SK-N-SH (cell line): ENCODE measurements at regions not wholly inside any gene's neighbourhood (a gene's known extent, or its start where the extent isn't known, plus 50 kb on each side); places are given as distances from the start of the nearest gene placed in this dataset.

Source experiments
- CTCF ChIA-PET: fragments of 300-600, 350-600 bp; formaldehyde crosslinking; extraction: SDS; loops from one replicate; lab custom pipeline; 2021; lab: Yijun Ruan, JAX
- POLR2A ChIA-PET: fragments of 350-600 bp; sonication (Branson Sonifier 250); formaldehyde crosslinking; extraction: SDS; loops from one replicate; lab custom pipeline; 2020; ENCODE audit warnings: antibody characterized with exemption, inconsistent platforms; lab: Yijun Ruan, JAX
- DNase-seq: peaks from one replicate; pipeline ENCODE4 v3.0.0; 2012
- H2AFZ ChIP-seq: fragments of 200-600 bp; sonication (generic); 2 replicates; pipeline ENCODE4 v1.8.1; 2016; ENCODE audit warnings: antibody characterized with exemption, mild to moderate bottlenecking, low read depth
- H3F3A ChIP-seq: fragments of 200-600 bp; sonication (generic); replicated peaks from 2 replicates; pipeline ENCODE3; 2016; ENCODE audit warnings: antibody characterized with exemption, mild to moderate bottlenecking; ENCODE audit not compliant: insufficient read depth
- H3K27ac ChIP-seq, 2 experiments: fragments of 200-500 bp in 1 of 2; fragments of 200-600 bp in 1 of 2; sonication (Bioruptor generic) in 1 of 2; sonication (generic), shearing (Covaris generic) in 1 of 2; 2 replicates each; pipeline versions ENCODE4 v1.5.1 to v1.6.1; 2014 to 2016; ENCODE audit warnings: low read depth in 2 of 2, inconsistent platforms in 1 of 2, low read length in 1 of 2, mild to moderate bottlenecking in 1 of 2, mixed read lengths in 1 of 2
- H3K27me3 ChIP-seq: fragments of 200-600 bp; sonication (generic), shearing (Covaris generic); 2 replicates; pipeline ENCODE4 v1.6.1; 2016; ENCODE audit warnings: mixed run types; ENCODE audit not compliant: insufficient read depth
- H3K36me3 ChIP-seq, 2 experiments: fragments of 200-500 bp in 1 of 2; fragments of 200-600 bp in 1 of 2; sonication (Bioruptor generic) in 1 of 2; sonication (generic) in 1 of 2; replicated peaks in 1 of 2; 2 replicates each; pipeline versions ENCODE3 to v1.5.1; 2014 to 2016; ENCODE audit warnings: low read length in 1 of 2, mild to moderate bottlenecking in 1 of 2; ENCODE audit not compliant: insufficient read depth in 2 of 2, control insufficient read depth in 1 of 2
- H3K4me1 ChIP-seq, 2 experiments: fragments of 200-500 bp in 1 of 2; fragments of 200-600 bp in 1 of 2; sonication (Bioruptor generic) in 1 of 2; sonication (generic), shearing (Covaris generic) in 1 of 2; 2 replicates each; pipeline versions ENCODE4 v1.5.1 to v1.6.1; 2014 to 2016; ENCODE audit warnings: low read depth in 1 of 2, low read length in 1 of 2, mixed run types in 1 of 2; ENCODE audit not compliant: insufficient read depth in 2 of 2, control insufficient read depth in 1 of 2
- H3K4me2 ChIP-seq: fragments of 200-600 bp; sonication (generic), shearing (Covaris generic); 2 replicates; pipeline ENCODE4 v1.6.1; 2017; ENCODE audit warnings: mixed run types
- H3K4me3 ChIP-seq, 2 experiments: fragments of 200-500 bp in 1 of 2; fragments of 200-600 bp in 1 of 2; sonication (Bioruptor generic) in 1 of 2; sonication (generic), shearing (Covaris generic) in 1 of 2; 2 replicates each; pipeline versions ENCODE4 v1.5.1 to v1.8.1; 2014 to 2016; ENCODE audit warnings: low read depth in 2 of 2, inconsistent platforms in 1 of 2, low read length in 1 of 2, mild to moderate bottlenecking in 1 of 2, mixed read lengths in 1 of 2, moderate library complexity in 1 of 2
- H3K79me2 ChIP-seq: fragments of 200-600 bp; sonication (generic); 2 replicates; pipeline ENCODE4 v1.8.1; 2017; ENCODE audit warnings: mild to moderate bottlenecking; ENCODE audit not compliant: insufficient read depth
- H3K9ac ChIP-seq: fragments of 200-600 bp; sonication (generic); 2 replicates; pipeline ENCODE4 v1.6.1; 2017; ENCODE audit warnings: mixed run types
- H3K9me2 ChIP-seq: fragments of 200-600 bp; sonication (generic); 2 replicates; pipeline ENCODE4 v1.6.1; 2017; ENCODE audit warnings: mixed run types
- H3K9me3 ChIP-seq: fragments of 200-600 bp; sonication (generic); 2 replicates; pipeline ENCODE4 v1.6.1; 2017; ENCODE audit warnings: mixed run types, mild to moderate bottlenecking, moderate library complexity
- H4K20me1 ChIP-seq: fragments of 200-600 bp; sonication (generic); 2 replicates; pipeline ENCODE4 v1.6.1; 2017; ENCODE audit warnings: mild to moderate bottlenecking, mixed run types; ENCODE audit not compliant: insufficient read depth
- CHD2 ChIP-seq: fragments of 150-350 bp; IDR thresholded peaks from 2 replicates; pipeline ENCODE4 v1.6.1; 2018; ENCODE audit warnings: low read length; ENCODE audit not compliant: partially characterized antibody
- EP300 ChIP-seq, 2 experiments: IDR thresholded peaks; 2 replicates each; pipeline versions ENCODE4 v1.4.0 to v1.6.1; 2012; ENCODE audit warnings: borderline replicate concordance in 1 of 2, low read depth in 1 of 2, low read length in 1 of 2
- FOXJ3 ChIP-seq: sonication (generic); formaldehyde crosslinking; IDR thresholded peaks from 2 replicates; pipeline ENCODE4 v1.5.1; 2020; ENCODE audit warnings: mild to moderate bottlenecking, missing genetic modification reagents
- GATA2 ChIP-seq: sonication (generic); formaldehyde crosslinking; IDR thresholded peaks from 2 replicates; pipeline ENCODE4 v1.5.0; 2020; ENCODE audit warnings: mild to moderate bottlenecking, missing genetic modification reagents
- JUND ChIP-seq: IDR thresholded peaks from 2 replicates; pipeline ENCODE4 v1.4.0; 2012
- MAX ChIP-seq: IDR thresholded peaks from 2 replicates; pipeline ENCODE4 v1.4.0; 2012; ENCODE audit warnings: low read depth
- MEF2A ChIP-seq: IDR thresholded peaks from 2 replicates; pipeline ENCODE4 v1.4.0; 2012; ENCODE audit warnings: low read depth, borderline replicate concordance
- NRF1 ChIP-seq: IDR thresholded peaks from 2 replicates; pipeline ENCODE4 v1.6.1; 2012; ENCODE audit warnings: low read depth, mild to moderate bottlenecking, low read length
- POLR2AphosphoS5 ChIP-seq: IDR thresholded peaks from 2 replicates; pipeline ENCODE4 v1.6.1; 2012; ENCODE audit warnings: low read depth, low read length
- RAD21 ChIP-seq: IDR thresholded peaks from 2 replicates; pipeline ENCODE4 v1.6.1; 2012; ENCODE audit warnings: mild to moderate bottlenecking, low read length
- RCOR1 ChIP-seq: fragments of 150-350 bp; IDR thresholded peaks from 2 replicates; pipeline ENCODE4 v1.6.1; 2017; ENCODE audit warnings: antibody characterized with exemption, low read length
- RFX5 ChIP-seq: IDR thresholded peaks from 2 replicates; pipeline ENCODE4 v1.6.1; 2012; ENCODE audit warnings: mild to moderate bottlenecking, improper control_type of control experiment, low read length
- RXRA ChIP-seq: IDR thresholded peaks from 2 replicates; pipeline ENCODE4 v1.4.0; 2012; ENCODE audit warnings: low read depth, mild to moderate bottlenecking, borderline replicate concordance
- SMC3 ChIP-seq: IDR thresholded peaks from 2 replicates; pipeline ENCODE4 v1.6.1; 2012; ENCODE audit warnings: low read depth, low read length, improper control_type of control experiment
- TAF1 ChIP-seq: IDR thresholded peaks from 2 replicates; pipeline ENCODE4 v1.6.1; 2012; ENCODE audit warnings: low read depth, mild to moderate bottlenecking, low read length, moderate library complexity, borderline replicate concordance
- TCF12 ChIP-seq: IDR thresholded peaks from 2 replicates; pipeline ENCODE4 v1.4.0; 2012
- WGBS: methylation state at CpG from one replicate; pipeline ENCODE4 v1.1.6; 2017; ENCODE audit warnings: low lambda C conversion rate; 5-methylcytosine and 5-hydroxymethylcytosine counted together
- TF ChIP-seq, protein P1 (sequence below): IDR thresholded peaks from 2 replicates; pipeline ENCODE4; 2012
- TF ChIP-seq, protein P2 (sequence below): IDR thresholded peaks from 2 replicates; pipeline ENCODE4 v1.6.1; 2012; ENCODE audit warnings: mild to moderate bottlenecking, low read depth, low read length, moderate library complexity
- TF ChIP-seq, protein P3 (sequence below): fragments of 150-350 bp; IDR thresholded peaks from 2 replicates; pipeline ENCODE4 v1.6.1; 2016; ENCODE audit warnings: mild to moderate bottlenecking, low read depth, low read length
- TF ChIP-seq, protein P4 (sequence below): IDR thresholded peaks from 2 replicates; pipeline ENCODE4 v1.4.0; 2012; ENCODE audit warnings: low read depth, borderline replicate concordance

- TF ChIP-seq MEF2A (no peak), RFX5 (no peak), MAX (no peak), TCF12 (no peak)
Observed at GRCh38 chr4:31291238-31291637, 571.1 kb downstream of the PCDH7 start (continued).

DNA sequence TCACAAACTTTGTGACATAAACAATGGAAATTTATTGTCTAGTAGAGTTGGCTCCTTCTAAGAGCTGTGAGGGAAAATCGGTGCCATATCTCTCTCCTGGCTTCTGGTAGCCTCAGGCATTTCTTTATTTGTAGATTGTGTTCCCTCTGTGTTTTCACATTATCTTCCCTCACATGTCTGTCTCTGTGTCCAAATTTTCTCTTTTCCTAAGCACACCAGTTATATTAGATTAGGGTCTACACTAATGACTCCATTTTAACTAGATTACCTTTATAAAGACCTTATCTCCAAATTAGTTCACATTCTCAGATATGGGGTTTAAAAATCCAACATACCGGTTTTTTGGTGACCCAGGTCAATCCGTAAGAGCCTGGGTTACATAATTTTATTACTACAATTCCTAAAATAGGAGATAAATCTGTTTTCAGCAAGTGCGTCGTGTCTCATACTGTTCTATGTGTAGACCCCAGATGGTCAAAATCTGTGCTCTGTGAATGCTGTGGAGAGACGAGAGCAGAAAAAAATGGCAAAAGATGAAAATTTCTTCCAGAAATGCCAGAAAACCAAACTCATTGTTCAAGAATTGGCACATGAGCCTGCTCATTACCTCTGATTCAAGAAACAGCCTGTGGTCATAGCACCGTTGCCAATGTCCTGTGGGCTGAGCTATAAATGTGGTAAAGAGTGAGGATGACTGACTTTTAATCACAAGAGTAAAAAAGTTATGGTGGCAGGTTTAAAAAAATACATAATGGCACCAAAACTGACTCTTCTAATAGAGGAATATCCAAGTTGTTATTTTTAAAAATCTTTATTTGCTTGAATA, 574.7 kb downstream of the PCDH7 start:
- Histone ChIP-seq H3K79me2 (no peaks in the 10 kb centered on the region), H3K27ac (peak overlapping the region in 1 of 2 experiments; percentile 60; a peak in 2 of 4 replicates), H3K36me3 (no peaks in the 10 kb centered on the region), H3K4me1 (peaks cover 0 to 2% of the 10 kb centered on the region in 2 experiments; a peak in 2 of 4 replicates), H2AFZ (no peak overlapping the region), H3K9me3 (no peaks in the 10 kb centered on the region), H3K4me2 (no peak overlapping the region), H3K9ac (no peak overlapping the region), H3K4me3 (no peak overlapping the region), H4K20me1 (no peaks in the 10 kb centered on the region), H3K27me3 (no peaks in the 10 kb centered on the region), H3F3A (no peaks in the 10 kb centered on the region), H3K9me2 (no peaks in the 10 kb centered on the region)
- DNase-seq = peak; percentile 23
- WGBS = 9% methylated on average over 7 of the region's 7 CpGs
- no peak for TF ChIP-seq RXRA
- peak; percentile 59 for TF ChIP-seq CHD2
- TF ChIP-seq, protein P1, sequence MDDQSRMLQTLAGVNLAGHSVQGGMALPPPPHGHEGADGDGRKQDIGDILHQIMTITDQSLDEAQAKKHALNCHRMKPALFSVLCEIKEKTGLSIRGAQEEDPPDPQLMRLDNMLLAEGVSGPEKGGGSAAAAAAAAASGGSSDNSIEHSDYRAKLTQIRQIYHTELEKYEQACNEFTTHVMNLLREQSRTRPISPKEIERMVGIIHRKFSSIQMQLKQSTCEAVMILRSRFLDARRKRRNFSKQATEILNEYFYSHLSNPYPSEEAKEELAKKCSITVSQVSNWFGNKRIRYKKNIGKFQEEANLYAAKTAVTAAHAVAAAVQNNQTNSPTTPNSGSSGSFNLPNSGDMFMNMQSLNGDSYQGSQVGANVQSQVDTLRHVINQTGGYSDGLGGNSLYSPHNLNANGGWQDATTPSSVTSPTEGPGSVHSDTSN = no peak
- peak; percentile 16; the same call in 1 of the 2 replicates for TF ChIP-seq RAD21
- TF ChIP-seq EP300 (IDR thresholded peaks at IDR 0.05; ENCODE audit: borderline replicate concordance in 1 of 2, low read depth in 1 of 2, low read length in 1 of 2) = peak in 1 of 2 experiments; percentile 70; a peak in 1 of 4 replicates
- TF ChIP-seq JUND = no peak
- TF ChIP-seq, protein P2, sequence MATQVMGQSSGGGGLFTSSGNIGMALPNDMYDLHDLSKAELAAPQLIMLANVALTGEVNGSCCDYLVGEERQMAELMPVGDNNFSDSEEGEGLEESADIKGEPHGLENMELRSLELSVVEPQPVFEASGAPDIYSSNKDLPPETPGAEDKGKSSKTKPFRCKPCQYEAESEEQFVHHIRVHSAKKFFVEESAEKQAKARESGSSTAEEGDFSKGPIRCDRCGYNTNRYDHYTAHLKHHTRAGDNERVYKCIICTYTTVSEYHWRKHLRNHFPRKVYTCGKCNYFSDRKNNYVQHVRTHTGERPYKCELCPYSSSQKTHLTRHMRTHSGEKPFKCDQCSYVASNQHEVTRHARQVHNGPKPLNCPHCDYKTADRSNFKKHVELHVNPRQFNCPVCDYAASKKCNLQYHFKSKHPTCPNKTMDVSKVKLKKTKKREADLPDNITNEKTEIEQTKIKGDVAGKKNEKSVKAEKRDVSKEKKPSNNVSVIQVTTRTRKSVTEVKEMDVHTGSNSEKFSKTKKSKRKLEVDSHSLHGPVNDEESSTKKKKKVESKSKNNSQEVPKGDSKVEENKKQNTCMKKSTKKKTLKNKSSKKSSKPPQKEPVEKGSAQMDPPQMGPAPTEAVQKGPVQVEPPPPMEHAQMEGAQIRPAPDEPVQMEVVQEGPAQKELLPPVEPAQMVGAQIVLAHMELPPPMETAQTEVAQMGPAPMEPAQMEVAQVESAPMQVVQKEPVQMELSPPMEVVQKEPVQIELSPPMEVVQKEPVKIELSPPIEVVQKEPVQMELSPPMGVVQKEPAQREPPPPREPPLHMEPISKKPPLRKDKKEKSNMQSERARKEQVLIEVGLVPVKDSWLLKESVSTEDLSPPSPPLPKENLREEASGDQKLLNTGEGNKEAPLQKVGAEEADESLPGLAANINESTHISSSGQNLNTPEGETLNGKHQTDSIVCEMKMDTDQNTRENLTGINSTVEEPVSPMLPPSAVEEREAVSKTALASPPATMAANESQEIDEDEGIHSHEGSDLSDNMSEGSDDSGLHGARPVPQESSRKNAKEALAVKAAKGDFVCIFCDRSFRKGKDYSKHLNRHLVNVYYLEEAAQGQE = no peak
- TF ChIP-seq MAX = no peak
- no peak for TF ChIP-seq POLR2AphosphoS5
- no peak for TF ChIP-seq RFX5
- TF ChIP-seq MEF2A = no peak
- TF ChIP-seq RCOR1 = peak; percentile 88
- TF ChIP-seq, protein P3, sequence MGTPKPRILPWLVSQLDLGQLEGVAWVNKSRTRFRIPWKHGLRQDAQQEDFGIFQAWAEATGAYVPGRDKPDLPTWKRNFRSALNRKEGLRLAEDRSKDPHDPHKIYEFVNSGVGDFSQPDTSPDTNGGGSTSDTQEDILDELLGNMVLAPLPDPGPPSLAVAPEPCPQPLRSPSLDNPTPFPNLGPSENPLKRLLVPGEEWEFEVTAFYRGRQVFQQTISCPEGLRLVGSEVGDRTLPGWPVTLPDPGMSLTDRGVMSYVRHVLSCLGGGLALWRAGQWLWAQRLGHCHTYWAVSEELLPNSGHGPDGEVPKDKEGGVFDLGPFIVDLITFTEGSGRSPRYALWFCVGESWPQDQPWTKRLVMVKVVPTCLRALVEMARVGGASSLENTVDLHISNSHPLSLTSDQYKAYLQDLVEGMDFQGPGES = no peak
- no peak for TF ChIP-seq NRF1
- no peak for TF ChIP-seq FOXJ3
- no peak for TF ChIP-seq TAF1
- TF ChIP-seq, protein P4, sequence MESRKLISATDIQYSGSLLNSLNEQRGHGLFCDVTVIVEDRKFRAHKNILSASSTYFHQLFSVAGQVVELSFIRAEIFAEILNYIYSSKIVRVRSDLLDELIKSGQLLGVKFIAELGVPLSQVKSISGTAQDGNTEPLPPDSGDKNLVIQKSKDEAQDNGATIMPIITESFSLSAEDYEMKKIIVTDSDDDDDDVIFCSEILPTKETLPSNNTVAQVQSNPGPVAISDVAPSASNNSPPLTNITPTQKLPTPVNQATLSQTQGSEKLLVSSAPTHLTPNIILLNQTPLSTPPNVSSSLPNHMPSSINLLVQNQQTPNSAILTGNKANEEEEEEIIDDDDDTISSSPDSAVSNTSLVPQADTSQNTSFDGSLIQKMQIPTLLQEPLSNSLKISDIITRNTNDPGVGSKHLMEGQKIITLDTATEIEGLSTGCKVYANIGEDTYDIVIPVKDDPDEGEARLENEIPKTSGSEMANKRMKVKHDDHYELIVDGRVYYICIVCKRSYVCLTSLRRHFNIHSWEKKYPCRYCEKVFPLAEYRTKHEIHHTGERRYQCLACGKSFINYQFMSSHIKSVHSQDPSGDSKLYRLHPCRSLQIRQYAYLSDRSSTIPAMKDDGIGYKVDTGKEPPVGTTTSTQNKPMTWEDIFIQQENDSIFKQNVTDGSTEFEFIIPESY = no peak
- TF ChIP-seq SMC3 = no peak
- peak; percentile 94 for TF ChIP-seq GATA2 (CRISPR knock-in tag)
- POLR2A ChIA-PET = no interaction called here
- CTCF ChIA-PET = no interaction called here
